H1 (cell line): ENCODE measurements at regions not wholly inside any gene's neighbourhood (a gene's known extent, or its start where the extent isn't known, plus 50 kb on each side); places are given as distances from the start of the nearest gene placed in this dataset.
A peak's percentile ranks its signal among the peaks of the same experiment; 100 is the strongest.

Experiments
- CTCF ChIA-PET: fragments of 300-600 bp; sonication (Branson Sonifier 250); formaldehyde crosslinking; loops from one replicate; lab custom pipeline; 2021; ENCODE audit not compliant: partially characterized antibody; lab: Charles Lee
- POLR2A ChIA-PET: fragments of 300-600 bp; sonication (Branson Sonifier 250); formaldehyde crosslinking; loops from one replicate; lab custom pipeline; 2021; ENCODE audit warnings: inconsistent platforms; ENCODE audit not compliant: partially characterized antibody; lab: Charles Lee
- DNase-seq, 2 experiments: peaks; one replicate each; pipeline versions ENCODE4 v3.0.0 to v3.0.0-alpha.2; 2010 to 2022; ENCODE audit warnings: low spot score in 2 of 2, low read depth in 1 of 2, mixed read lengths in 1 of 2
- FAIRE-seq: peaks from 2 replicates; lab custom pipeline; 2011; peaks lifted over from hg19 to GRCh38; lab: Jason Lieb, UNC
- H2AFZ ChIP-seq: 2 replicates; pipeline ENCODE4 v1.8.1; 2012; ENCODE audit warnings: low read length, inconsistent platforms
- H2AK5ac ChIP-seq: 2 replicates; pipeline ENCODE4 v1.6.1; 2013; ENCODE audit warnings: low read depth, low read length
- H2BK120ac ChIP-seq: replicated peaks from 2 replicates; pipeline ENCODE3; 2013; ENCODE audit warnings: low read depth, low read length, inconsistent platforms
- H2BK12ac ChIP-seq: 2 replicates; pipeline ENCODE4 v1.6.1; 2013; ENCODE audit warnings: low read depth, low read length
- H2BK15ac ChIP-seq: 2 replicates; pipeline ENCODE4 v1.6.1; 2013; ENCODE audit warnings: low read length
- H2BK20ac ChIP-seq: 2 replicates; pipeline ENCODE4 v1.6.1; 2013; ENCODE audit warnings: low read length
- H2BK5ac ChIP-seq: 2 replicates; pipeline ENCODE4 v1.6.1; 2013; ENCODE audit warnings: low read depth, low read length
- H3K14ac ChIP-seq: 2 replicates; pipeline ENCODE4 v1.6.1; 2013; ENCODE audit warnings: inconsistent platforms; ENCODE audit not compliant: insufficient read length
- H3K18ac ChIP-seq: 2 replicates; pipeline ENCODE4 v1.6.1; 2013; ENCODE audit warnings: low read length; ENCODE audit errors: extremely low read depth
- H3K23ac ChIP-seq: 2 replicates; pipeline ENCODE4 v1.6.1; 2013; ENCODE audit warnings: inconsistent platforms; ENCODE audit not compliant: insufficient read length
- H3K23me2 ChIP-seq: 2 replicates; pipeline ENCODE4 v1.6.1; 2013; ENCODE audit warnings: low read depth, low read length
- H3K27ac ChIP-seq: 2 replicates; pipeline ENCODE4 v1.6.1; 2011; ENCODE audit warnings: low read depth, low read length, inconsistent platforms
- H3K27me3 ChIP-seq, 4 experiments: replicated peaks in 1 of 4; 1 replicate in 1 of 4; 2 replicates in 3 of 4; pipeline versions ENCODE4 v1.6.1 to v1.8.1; 2011 to 2013; ENCODE audit warnings: low read length in 3 of 4, mild to moderate bottlenecking in 3 of 4, inconsistent platforms in 2 of 4, mixed read lengths in 2 of 4, moderate library complexity in 1 of 4; ENCODE audit not compliant: control insufficient read depth in 3 of 4, insufficient read depth in 3 of 4; ENCODE audit errors: extremely low read depth in 1 of 4
- H3K36me3 ChIP-seq, 4 experiments: 2 replicates each; pipeline versions ENCODE4 v1.6.1 to v1.8.1; 2011 to 2013; ENCODE audit warnings: mild to moderate bottlenecking in 4 of 4, low read length in 3 of 4, moderate library complexity in 2 of 4, control low read depth in 1 of 4, inconsistent platforms in 1 of 4; ENCODE audit not compliant: insufficient read depth in 4 of 4, control insufficient read depth in 2 of 4
- H3K4ac ChIP-seq: replicated peaks from 2 replicates; pipeline ENCODE3; 2013; ENCODE audit warnings: low read length, low read depth, mixed read lengths, inconsistent platforms; ENCODE audit not compliant: insufficient read length
- H3K4me1 ChIP-seq, 4 experiments: replicated peaks in 1 of 4; 1 replicate in 1 of 4; 2 replicates in 3 of 4; pipeline versions ENCODE4 v1.6.1 to v1.8.1; 2011 to 2013; ENCODE audit warnings: low read length in 3 of 4, inconsistent platforms in 2 of 4, mixed read lengths in 1 of 4; ENCODE audit not compliant: insufficient read depth in 4 of 4, control insufficient read depth in 3 of 4
- H3K4me2 ChIP-seq, 2 experiments: 2 replicates each; pipeline versions ENCODE4 v1.6.1 to v1.8.1; 2011 to 2013; ENCODE audit warnings: low read depth in 2 of 2, low read length in 2 of 2, control low read depth in 1 of 2, inconsistent platforms in 1 of 2, mild to moderate bottlenecking in 1 of 2; ENCODE audit not compliant: insufficient read depth in 1 of 2
- H3K4me3 ChIP-seq, 4 experiments: fragments of 200-600, 300-600 bp in 1 of 4; sonication (generic), shearing (Covaris generic), sonication (Bioruptor Twin) in 1 of 4; 2 replicates each; pipeline versions ENCODE4 v1.5.1 to v1.8.1; 2011 to 2016; ENCODE audit warnings: low read length in 4 of 4, low read depth in 3 of 4, control low read depth in 2 of 4, inconsistent platforms in 2 of 4, mild to moderate bottlenecking in 2 of 4, mixed read lengths in 1 of 4, moderate library complexity in 1 of 4; ENCODE audit not compliant: insufficient read depth in 2 of 4; ENCODE audit errors: extremely low read depth in 1 of 4
- H3K56ac ChIP-seq: replicated peaks from 2 replicates; pipeline ENCODE3; 2013; ENCODE audit warnings: low read depth, mild to moderate bottlenecking, mixed read lengths, low read length, inconsistent platforms; ENCODE audit not compliant: insufficient read length
- H3K79me1 ChIP-seq: 2 replicates; pipeline ENCODE4 v1.6.1; 2013; ENCODE audit warnings: low read depth, low read length, control low read depth
- H3K79me2 ChIP-seq, 2 experiments: 2 replicates each; pipeline versions ENCODE4 v1.6.1 to v1.8.1; 2012 to 2013; ENCODE audit warnings: low read length in 2 of 2, mild to moderate bottlenecking in 2 of 2, inconsistent platforms in 1 of 2; ENCODE audit not compliant: insufficient read depth in 2 of 2, control insufficient read depth in 1 of 2
- H3K9ac ChIP-seq, 4 experiments: replicated peaks in 1 of 4; 1 replicate in 1 of 4; 2 replicates in 3 of 4; pipeline versions ENCODE4 v1.6.1 to v1.8.1; 2011 to 2013; ENCODE audit warnings: low read depth in 3 of 4, low read length in 3 of 4, control low read depth in 2 of 4, mild to moderate bottlenecking in 2 of 4, moderate library complexity in 2 of 4, inconsistent platforms in 1 of 4; ENCODE audit errors: extremely low read depth in 1 of 4
- H3K9me3 ChIP-seq, 2 experiments: 2 replicates each; pipeline versions ENCODE4 v1.6.1 to v1.8.1; 2012 to 2013; ENCODE audit warnings: mild to moderate bottlenecking in 2 of 2, moderate library complexity in 2 of 2, control low read depth in 1 of 2, inconsistent platforms in 1 of 2, low read depth in 1 of 2, low read length in 1 of 2, mixed read lengths in 1 of 2; ENCODE audit not compliant: insufficient read depth in 2 of 2
- H4K20me1 ChIP-seq, 2 experiments: replicated peaks in 1 of 2; 2 replicates each; pipeline versions ENCODE3 to v1.8.1; 2011 to 2013; ENCODE audit warnings: inconsistent platforms in 2 of 2, low read length in 2 of 2, mild to moderate bottlenecking in 1 of 2; ENCODE audit not compliant: insufficient read depth in 2 of 2, control insufficient read depth in 1 of 2
- H4K5ac ChIP-seq: 2 replicates; pipeline ENCODE4 v1.6.1; 2013; ENCODE audit warnings: low read length, low read depth, mixed read lengths, inconsistent platforms; ENCODE audit not compliant: insufficient read length
- H4K8ac ChIP-seq: 2 replicates; pipeline ENCODE4 v1.8.0; 2013; ENCODE audit warnings: mild to moderate bottlenecking, moderate library complexity, low read length, inconsistent platforms; ENCODE audit not compliant: insufficient read depth; ENCODE audit errors: extremely low read depth
- H4K91ac ChIP-seq: replicated peaks from 2 replicates; pipeline ENCODE3; 2013; ENCODE audit warnings: low read length, mixed read lengths, inconsistent platforms; ENCODE audit not compliant: insufficient read length
- CBX8 ChIP-seq: fragments of 300-800, 300-1000 bp; sonication (generic); IDR thresholded peaks from 2 replicates; pipeline ENCODE4 v1.7.1; 2016; ENCODE audit warnings: low read depth, low read length, borderline replicate concordance
- CREB1 ChIP-seq: IDR thresholded peaks from 2 replicates; pipeline ENCODE4 v1.6.1; 2012; ENCODE audit warnings: inconsistent platforms
- POLR2AphosphoS5 ChIP-seq: IDR thresholded peaks from 2 replicates; pipeline ENCODE4 v1.6.1; 2011; ENCODE audit warnings: low read depth, low read length
- SUZ12 ChIP-seq: fragments of 200-600 bp; sonication (generic); IDR thresholded peaks from 2 replicates; pipeline ENCODE4 v1.6.1; 2012; ENCODE audit warnings: mild to moderate bottlenecking, inconsistent platforms, low read length, moderate library complexity, mixed read lengths
- WGBS, 2 experiments: shearing (Covaris generic) in 1 of 2; methylation state at CpG; one replicate each; pipeline versions ENCODE4 v1.1.6 to v1.1.7; 2013 to 2015; ENCODE audit warnings: low lambda C conversion rate in 2 of 2, mixed read lengths in 2 of 2, inconsistent platforms in 1 of 2, low coverage in 1 of 2, missing lambda C conversion rate in 1 of 2; ENCODE audit not compliant: insufficient replicate concordance in 2 of 2, insufficient coverage in 1 of 2, insufficient read length in 1 of 2; ENCODE audit errors: extremely low coverage in 1 of 2, missing lambda C conversion rate in 1 of 2; 5-methylcytosine and 5-hydroxymethylcytosine counted together

DNA sequence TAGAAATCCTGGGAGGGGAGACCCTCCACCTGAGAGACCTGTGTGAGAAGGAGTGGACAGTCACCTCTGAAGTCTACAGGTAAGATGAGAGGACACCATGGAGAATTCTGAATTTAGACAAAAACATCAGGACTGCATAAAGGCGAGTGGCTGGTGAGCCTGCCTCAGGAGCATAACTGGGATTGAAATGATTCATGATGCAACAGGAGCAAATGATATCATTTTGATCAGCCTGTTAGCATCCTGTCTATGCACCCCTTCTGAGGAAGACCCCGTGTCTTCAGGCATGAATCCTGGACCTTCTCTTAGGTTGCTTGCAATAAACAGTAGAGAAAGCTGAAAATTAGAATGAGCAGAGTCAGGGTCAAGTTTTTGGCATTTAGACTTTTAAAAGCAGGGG lies 245.8 kb downstream of the ETAA1 start:
- WGBS, 2 experiments = 79% methylated on average over 2 of the region's 2 CpGs; no CpG with 5 or more reads in 1 of the 2 experiments

More for the DNA sequence above, 245.8 kb downstream of the ETAA1 start:
- Histone ChIP-seq H3K23me2 (no peaks in the 10 kb centered on the region), H3K18ac (no peak overlapping the region), H3K56ac (no peak overlapping the region), H3K79me1 (no peaks in the 10 kb centered on the region), H2BK15ac (no peak overlapping the region), H2AK5ac (no peak overlapping the region), H3K27me3 (peaks cover 0 to 1% (median 0%) of the 10 kb centered on the region in 4 experiments; a peak in 1 of 7 replicates), H3K9me3 (no peaks in the 10 kb centered on the region), H3K36me3 (no peaks in the 10 kb centered on the region), H3K9ac (no peak overlapping the region; a peak in 1 of 7 replicates), H4K5ac (no peak overlapping the region), H3K4me2 (no peak overlapping the region), H3K27ac (no peak overlapping the region), H4K20me1 (no peaks in the 10 kb centered on the region), H4K91ac (no peak overlapping the region), H3K4me3 (no peak overlapping the region), H3K14ac (no peak overlapping the region), H2BK20ac (no peak overlapping the region), H3K79me2 (no peaks in the 10 kb centered on the region), H2AFZ (0 out of 2 replicates have a peak overlapping the region, but pooled peaks have one; percentile 24), H4K8ac (no peak overlapping the region), H2BK5ac (no peak overlapping the region), H3K4me1 (no peaks in the 10 kb centered on the region), H3K4ac (no peak overlapping the region), H2BK12ac (no peak overlapping the region), H2BK120ac (no peak overlapping the region), H3K23ac (no peak overlapping the region)
- no peak for TF ChIP-seq SUZ12
- no peak for TF ChIP-seq CREB1
- TF ChIP-seq POLR2AphosphoS5 = no peak
- TF ChIP-seq CBX8 = no peak
- POLR2A ChIA-PET = no interaction called here
- CTCF ChIA-PET = no interaction called here
- DNase-seq (no peak), FAIRE-seq (no peak)
